GM19035 (cell line): ENCODE measurements at regions not wholly inside any gene's neighbourhood (a gene's known extent, or its start where the extent isn't known, plus 50 kb on each side); places are given as distances from the start of the nearest gene placed in this dataset.
A peak's percentile ranks its signal among the peaks of the same experiment; 100 is the strongest.

Experiments used
- ATAC-seq: cut with Tn5 transposase; IDR thresholded peaks from one replicate; pipeline ENCODE4 v1.9.1; 2021; ENCODE audit not compliant: unreplicated experiment

DNA sequence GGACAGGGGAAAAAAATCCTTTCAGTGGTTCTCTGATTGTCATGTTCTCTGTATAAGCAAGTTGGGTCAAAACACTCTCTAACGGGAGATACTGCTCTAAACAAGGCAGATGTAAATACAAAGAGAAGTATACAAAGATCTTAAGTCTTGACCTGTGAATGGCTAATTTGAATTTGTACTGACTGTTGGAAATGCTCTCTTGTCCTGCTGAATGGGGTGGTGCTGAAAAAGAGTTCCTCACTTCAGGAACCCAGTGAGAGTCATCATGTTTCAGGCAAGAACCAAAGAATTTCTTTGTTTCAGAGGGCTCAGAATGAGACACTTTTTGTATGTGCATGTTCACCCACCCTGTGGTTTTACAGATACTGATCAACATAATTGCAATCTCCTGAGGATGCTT is 461.0 kb downstream of the NR2F1-AS1 start:
- no peak for ATAC-seq

DNA sequence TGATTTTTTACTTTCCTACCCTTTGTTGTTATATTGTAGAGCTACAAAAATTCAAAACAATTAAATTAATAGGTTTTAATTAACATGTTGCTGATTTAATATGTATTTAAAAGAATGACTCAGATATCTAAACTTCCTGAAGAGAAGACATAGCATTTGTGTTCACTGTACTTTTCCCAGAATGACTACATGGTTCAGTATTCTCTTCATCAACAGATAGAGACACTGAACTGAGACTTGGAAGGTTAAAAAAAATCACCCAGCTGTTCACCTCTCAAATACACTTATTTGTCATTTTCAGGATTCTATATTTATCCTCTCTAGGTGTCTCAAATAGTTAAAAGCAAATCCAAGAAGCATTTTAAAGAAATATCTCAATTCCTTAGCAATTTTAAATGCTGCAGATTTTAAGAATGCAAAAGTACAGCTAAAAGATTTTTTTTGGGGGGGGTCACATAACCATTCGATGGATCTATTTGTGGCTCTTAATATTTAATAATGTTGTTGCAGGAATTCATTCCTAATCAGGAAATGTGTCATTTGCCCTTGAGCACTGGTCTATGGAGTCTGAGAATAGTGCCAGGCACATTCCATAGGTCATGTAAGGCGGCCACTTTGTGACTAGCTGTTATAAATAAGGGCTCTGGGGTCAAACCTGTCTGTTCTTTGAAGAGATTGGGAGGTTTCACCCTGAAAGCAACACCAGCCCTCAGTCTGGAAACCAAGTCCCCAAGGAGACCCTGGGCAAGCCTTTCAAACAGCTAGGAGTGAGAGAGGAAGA is 463.1 kb downstream of the NR2F1-AS1 start:
- ATAC-seq = no peak

DNA sequence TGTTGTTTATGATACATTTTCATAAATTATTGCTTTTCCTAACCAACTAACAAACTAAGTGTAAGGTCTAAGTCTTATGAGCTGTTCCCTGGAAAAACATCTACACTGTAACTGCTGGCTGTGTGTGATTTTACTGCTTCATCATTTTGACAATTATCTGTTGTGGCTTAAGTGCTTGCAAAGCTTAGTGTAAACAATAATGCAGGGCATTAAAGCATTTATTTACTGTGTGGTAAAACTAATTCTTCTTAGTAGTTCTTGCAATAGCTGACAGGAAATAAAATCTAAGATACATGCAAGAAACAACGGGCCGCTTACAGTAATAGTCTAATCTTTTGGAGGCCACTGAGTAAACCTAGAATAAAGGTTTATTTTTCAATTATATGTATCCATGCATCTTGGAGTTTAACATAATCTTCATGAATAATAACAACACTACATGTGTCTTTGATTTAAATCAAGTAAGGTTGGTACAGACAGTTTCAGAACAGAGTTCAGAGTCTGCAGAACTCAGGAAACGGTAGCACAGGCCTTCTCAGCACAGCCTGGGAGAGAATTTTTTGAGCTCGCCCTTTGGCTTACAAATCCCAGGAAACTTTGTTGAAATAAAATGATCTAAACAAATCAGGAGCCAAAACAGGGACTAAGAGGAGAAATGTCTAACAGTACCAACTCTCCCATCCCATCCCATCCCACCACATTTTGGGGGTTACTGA is 473.1 kb downstream of the NR2F1-AS1 start:
- no peak for ATAC-seq

DNA sequence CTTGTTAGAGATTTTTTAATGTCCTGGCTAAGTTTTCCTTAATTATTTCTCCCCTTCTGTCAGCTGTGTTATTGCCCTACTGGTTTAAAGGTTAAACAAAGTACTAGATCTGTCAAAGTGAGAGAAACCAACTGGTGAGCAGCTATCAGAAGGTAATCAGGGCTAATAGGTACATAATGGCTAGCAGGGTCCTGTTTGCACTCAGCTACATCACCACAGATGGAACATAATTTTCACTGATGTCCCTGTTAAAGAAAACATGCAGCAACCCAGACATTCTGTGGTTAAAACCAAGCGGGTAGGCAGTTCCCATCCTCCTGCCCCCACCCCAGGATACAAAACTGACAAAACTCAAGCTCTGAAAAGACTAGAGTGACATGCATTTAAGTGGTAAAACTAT is 473.9 kb downstream of the NR2F1-AS1 start:
- no peak for ATAC-seq

DNA sequence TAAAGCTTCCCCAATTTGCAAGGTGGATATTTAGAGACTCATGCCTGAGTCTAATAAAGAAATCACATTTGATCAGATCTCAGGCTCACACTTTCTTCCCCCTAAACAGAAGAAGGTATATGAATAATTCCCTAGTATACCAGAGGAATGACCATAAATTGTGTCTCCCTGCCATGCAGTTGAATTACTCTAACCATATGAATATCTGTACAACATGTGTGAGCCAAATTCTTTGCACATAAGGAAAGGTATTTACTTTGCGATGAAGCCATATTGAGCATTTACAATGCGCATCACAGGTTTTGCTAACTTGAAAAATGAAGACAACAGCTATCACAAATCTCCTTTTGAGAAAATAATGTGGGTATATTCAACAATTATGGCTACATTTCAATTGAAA is 479.4 kb downstream of the NR2F1-AS1 start:
- ATAC-seq = no peak

DNA sequence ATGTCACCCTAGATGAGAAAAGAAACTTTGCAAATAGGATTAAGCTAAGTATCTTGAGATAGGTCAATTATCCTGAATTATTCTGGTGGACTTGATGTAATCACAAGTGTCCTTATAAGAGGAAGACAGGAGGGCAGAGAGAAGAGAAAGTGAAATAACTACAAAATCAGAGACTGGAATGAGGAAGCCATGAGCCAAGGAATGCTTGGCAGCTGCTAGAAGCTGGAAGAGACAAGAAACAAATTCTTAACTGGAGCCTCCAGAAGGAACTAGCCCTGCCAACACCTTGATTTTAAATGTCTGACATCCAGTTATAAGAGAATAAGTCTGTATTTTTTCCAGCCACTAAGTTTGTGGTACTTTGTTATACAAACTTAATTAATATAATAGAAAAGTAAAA is 480.0 kb downstream of the NR2F1-AS1 start:
- ATAC-seq = no peak

DNA sequence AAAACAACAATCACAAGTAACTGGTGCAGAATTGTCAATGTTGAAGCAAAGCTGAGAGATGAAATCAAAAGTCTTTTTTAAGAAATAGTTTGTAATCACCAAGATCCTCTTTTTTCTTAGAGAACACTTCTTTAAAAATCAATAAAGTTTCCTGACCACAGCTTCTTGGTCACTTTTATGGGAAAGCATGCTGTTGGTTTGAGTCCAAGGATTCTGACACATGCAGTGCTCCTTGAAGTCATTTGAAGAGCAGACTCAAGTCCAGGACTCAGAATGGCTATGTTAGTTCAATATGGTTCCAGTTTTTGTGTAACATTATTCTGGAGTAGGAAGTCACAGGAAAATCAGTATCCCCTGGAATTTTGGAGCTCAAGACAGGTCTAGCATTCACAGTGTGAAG is 480.6 kb downstream of the NR2F1-AS1 start:
- ATAC-seq = no peak

DNA sequence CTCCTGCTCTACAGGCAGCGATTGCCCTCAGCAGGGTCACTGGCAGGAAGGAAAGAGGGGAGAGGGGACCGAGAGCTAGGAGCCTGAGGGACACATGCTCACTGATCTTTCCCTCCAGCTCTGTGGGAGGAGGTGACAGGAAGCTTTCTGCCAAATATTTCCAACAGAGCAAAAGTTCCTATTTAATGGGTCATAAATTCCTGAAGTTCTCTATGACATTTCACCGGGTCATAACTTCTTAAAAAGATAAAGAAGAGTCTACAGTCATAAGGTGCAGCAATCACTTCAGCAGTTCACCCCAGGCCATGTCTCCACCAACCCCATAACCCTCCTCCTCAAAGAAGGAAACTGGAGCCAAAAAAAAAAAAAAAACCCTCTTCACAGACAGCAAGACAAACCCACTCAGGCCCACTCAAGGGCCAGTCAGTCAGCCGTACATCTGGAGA is 481.1 kb downstream of the NR2F1-AS1 start:
- no peak for ATAC-seq

DNA sequence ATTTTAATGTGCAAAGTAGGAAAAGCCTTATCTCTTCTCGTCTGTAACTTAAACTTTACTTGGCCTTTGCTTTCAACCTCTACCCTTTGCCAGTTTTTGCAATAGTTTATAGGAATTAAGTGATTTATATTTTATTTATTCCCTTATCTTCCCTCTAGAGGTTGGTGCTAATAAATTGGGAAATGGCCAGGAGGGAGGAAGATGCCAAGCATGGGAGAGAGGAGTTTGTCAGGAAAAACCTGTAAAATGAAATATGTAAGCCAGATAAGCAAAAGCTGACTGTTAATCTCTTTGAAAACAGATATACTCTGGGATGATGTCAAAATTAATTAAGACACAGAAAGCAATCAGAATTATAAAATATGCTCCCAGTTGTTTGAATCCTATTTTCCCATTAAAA is 484.5 kb downstream of the NR2F1-AS1 start:
- no peak for ATAC-seq

DNA sequence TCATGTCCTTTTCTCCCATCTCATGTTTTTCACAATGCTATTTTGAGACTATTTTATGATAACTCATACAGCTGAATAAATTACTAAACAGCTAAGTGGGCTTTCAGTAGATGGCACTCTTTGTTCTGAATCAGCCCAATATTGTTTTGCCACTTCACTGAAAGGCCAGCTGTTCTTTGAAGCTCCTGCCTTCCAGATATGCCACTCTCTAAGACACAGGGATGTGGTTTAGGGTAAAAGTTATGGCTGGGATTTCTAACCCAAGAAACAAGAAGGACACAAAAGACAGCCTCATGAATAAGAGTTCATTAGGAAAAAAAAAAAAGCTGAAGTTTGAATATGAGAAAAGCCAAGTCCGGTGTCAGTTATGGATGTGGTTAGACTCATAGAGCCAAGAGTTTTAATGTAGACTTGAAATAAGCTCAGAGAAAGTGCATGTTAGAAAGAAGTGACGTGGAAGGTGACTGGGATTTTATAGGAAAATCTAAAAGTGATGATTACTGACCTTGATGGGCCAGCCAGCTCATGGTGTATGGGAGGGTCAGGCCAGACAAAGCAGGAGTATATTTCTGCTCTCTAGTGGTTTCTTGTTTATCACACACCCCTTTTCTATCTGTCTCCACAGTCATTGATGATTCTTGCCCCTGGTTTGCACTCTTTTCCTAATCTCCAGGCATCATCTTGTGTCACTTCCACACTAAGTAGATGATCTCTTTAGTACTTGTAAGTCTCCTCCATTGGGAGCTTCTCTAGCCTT is 488.5 kb downstream of the NR2F1-AS1 start:
- ATAC-seq = no peak

DNA sequence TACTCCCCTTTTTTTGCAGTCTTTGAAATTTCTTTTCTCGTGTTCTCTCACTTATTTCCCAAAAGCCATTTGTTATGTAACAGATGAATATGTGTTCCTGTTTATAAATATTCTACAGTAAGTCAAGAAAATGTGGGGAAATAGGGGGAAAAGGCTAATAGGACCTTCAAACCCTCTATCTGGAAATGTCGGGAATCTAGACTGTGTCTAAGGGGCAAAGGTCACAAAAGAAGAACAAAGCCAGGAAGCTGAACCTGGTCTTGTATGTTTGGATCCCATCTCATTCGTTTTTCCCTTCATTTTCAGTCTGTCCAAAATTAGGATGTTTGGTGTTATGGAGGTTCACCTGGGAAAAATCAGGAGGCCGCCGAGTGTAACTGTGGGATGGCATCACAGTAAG is 490.3 kb downstream of the NR2F1-AS1 start:
- no peak for ATAC-seq

DNA sequence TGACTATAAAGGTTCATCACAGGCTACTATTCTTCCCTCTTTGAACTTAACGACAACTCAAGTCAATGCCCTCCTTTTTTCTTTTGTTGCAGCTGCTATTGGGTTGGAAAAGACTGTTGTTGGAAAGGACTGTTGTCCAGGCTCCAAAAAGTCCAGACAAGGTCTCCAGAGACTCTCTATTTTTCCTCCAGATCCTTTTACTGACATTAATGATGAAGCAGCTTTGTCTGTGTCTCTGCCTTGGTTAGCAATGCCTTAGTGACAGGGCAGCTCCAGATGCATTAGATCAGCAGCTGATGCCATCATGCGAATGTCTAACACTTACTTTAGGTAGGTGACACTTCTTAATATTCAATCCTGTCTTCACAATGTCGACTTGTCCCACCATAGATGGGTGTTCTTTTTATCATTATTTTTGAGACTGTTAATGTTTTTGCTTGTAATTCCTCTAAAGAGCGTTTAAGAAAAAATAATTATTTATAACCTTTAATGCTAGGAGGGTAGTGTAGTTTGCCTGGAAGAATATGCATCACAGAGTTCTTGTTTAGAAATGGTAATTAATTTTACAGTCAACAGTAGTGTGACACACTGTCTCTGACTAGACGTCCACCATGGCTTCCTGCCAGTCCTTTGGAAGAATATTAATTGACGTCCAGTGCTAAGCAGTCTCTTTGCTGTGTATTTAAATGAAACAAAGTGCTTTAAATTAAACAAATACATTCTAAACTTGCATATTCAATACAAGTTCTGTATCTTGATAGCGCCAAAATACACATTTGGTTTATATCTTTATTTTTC is 492.2 kb downstream of the NR2F1-AS1 start:
- no peak for ATAC-seq

DNA sequence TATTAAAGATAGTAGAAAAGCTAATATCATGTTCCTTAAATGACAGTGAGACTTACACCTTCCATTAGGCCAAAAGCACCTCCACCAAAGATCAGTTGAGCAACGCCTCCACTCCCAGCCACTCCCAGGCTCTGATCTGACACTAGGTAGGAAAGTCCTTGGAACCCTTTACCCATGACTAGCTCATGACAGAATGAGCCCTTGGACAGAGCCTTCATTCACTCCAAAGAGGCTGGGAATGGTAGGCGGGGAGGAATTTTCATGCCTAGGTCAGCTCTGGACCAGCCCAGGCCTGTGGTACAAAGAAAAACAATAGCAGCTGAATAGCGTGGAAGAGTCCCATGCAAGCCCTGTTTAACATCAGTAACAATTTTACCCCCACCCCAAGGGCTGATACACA is 493.7 kb downstream of the NR2F1-AS1 start:
- no peak for ATAC-seq

DNA sequence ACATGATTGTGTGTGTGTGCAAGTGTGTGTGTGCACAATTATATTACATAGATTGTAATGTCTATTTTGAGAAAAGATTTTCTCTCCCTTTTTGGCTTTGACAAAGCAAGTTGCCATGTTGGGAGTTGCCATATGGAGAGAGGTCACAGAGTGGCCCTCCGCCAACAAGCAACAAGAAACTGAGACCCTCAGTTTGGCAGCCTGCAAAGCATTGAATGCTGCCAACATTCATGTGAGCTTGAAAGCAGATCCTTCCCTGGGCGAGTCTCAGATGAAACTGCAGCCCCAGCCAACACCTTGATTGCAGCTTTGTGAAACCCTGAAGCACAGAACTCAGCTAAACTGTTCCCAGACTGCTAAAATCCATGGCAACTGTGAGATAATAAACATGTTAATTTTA is 498.0 kb downstream of the NR2F1-AS1 start:
- no peak for ATAC-seq

DNA sequence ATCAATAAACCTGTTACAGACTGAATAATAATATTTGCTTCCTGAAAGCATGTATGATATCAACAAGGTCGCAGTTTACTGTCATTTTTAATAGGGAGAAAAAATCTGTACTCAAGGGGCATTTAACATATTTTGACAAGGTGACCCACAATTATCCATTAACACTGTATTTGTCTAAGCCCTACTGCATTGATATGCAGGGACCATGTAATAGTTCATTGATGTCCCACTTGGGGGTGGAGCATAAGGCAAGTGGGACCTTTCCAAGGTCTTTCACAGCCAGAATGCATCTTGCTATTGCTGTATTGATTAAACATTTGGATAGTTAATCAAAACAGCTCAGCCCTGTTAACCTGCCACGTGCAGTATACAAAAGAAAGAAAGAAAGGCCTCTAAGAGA is 502.0 kb downstream of the NR2F1-AS1 start:
- no peak for ATAC-seq

DNA sequence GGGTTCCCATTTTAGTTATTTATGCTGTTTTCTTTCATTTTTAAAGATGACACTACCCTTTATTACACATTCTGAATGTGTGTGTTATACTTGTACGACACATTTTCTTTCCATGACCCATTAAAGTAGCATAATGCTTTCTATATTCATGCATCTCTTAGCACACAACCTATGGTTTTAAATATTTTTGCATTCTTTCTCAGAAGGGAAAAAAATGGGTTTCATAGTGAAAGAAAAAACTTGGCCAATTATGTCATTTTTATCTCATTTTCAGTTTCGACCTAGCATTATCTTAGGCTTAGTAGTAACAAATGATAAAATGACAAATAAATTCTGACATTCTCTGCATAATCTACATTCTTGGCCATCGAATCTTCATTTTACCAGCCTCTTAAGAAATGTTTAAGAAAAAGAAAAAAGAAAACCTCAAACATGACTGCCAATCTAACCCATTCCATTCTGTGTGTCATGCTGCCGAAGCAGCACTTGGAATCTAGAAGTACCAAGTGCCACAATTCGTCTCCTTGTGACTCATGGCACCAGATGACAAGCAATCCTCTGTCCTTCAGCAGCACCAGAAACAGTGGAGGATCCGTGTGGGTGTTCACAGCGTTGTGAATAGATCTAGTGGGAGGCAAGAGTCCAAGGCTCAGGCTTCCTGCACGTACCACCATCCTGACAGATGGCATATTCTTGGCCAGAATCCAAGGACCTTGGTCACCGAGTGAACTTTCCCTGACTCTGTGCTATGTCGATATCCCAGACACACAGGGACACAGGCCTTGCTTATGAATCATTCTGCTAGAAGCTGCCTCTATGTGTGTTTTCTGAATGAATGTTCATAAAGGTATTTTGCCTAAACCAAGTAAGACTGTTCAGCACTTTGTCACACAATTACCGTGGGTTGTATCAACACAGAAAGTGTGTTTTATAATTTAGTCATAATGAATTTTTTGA is 502.7 kb downstream of the NR2F1-AS1 start:
- peak; percentile 76 for ATAC-seq

DNA sequence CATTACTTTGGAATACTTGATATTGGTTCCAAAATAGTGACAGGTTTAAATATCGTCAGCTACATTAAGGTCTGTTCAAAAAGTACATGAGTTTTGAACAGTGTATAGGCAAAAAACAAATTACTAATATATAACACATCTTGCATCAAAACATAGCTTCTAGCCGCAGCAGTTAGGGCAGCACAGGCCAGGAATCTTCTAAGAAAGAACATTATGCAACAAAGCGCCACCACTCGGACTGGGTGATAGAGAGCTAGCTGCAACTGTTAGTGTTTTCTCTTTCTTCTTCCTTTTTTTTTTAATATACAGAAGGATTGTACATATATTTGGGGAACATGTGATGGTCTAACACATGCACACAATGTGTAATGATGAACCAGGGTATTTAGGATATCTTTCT is 504.5 kb downstream of the NR2F1-AS1 start:
- ATAC-seq = no peak

DNA sequence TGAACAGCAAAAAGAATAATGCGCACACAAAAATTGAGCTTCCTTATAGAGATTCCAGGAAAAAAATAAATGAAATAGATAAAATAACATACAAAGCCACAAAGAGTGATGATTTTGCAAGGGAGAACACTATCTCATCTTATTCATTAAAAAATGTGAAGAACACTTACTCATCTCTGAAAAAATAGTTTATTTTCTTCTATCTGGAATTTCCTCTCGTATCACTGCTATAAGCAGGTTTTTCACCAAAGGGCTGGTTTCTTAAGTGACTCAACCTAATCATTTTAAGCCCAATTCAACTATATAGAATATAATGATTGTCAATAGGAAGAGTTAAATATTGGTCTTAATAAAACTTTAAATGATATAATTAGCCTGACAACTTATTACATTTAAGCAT is 504.9 kb downstream of the NR2F1-AS1 start:
- ATAC-seq = no peak

DNA sequence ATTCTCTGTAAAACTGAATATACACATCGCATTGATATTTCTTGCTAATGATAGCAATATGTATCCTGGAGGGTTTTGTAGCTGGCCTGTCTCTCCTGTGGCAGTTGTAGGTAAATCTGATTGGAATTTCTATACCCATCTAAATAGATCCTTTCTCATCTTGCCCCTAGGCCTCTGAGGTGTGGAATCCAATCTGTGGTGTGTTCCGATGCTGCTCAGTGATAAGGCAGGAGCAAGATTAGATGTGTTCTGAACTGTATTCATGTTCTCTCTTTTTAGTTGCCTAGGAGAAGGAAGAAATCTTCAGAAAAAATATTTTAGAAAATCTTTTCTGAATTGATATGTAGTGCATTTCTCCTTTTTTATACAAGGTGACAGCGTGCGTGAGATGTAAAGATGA is 507.5 kb downstream of the NR2F1-AS1 start:
- no peak for ATAC-seq
